HEK293 (cell line): ENCODE measurements at regions not wholly inside any gene's neighbourhood (a gene's known extent, or its start where the extent isn't known, plus 50 kb on each side); places are given as distances from the start of the nearest gene placed in this dataset.

Experiments
- CTCF ChIA-PET: fragments of 350-600 bp; formaldehyde crosslinking; extraction: SDS; loops from one replicate; lab custom pipeline; 2021; ENCODE audit warnings: antibody characterized with exemption; lab: Yijun Ruan, JAX
- POLR2A ChIA-PET: fragments of 300-600 bp; formaldehyde crosslinking; extraction: SDS; loops from one replicate; lab custom pipeline; 2020; ENCODE audit warnings: antibody characterized with exemption, inconsistent platforms; lab: Yijun Ruan, JAX
- H3K27ac ChIP-seq: fragments of 200-500 bp; sonication (Bioruptor generic); 2 replicates; pipeline ENCODE4 v1.5.1; 2014; ENCODE audit warnings: low read depth, low read length, control low read depth, inconsistent platforms; ENCODE audit errors: extremely low read depth
- H3K36me3 ChIP-seq, 2 experiments: fragments of 200-500 bp in 1 of 2; sonication (Bioruptor generic) in 1 of 2; 1 replicate in 1 of 2; 2 replicates in 1 of 2; pipeline ENCODE4 v1.5.1; 2014 to 2017; ENCODE audit warnings: inconsistent platforms in 2 of 2, low read length in 2 of 2; ENCODE audit not compliant: control insufficient read depth in 2 of 2, insufficient read depth in 1 of 2
- H3K4me1 ChIP-seq: fragments of 200-500 bp; sonication (Bioruptor generic); 2 replicates; pipeline ENCODE4 v1.5.1; 2014; ENCODE audit warnings: mild to moderate bottlenecking, low read length, inconsistent platforms; ENCODE audit not compliant: control insufficient read depth, insufficient read depth
- H3K4me3 ChIP-seq: 2 replicates; pipeline ENCODE4 v1.5.1; 2011; ENCODE audit warnings: low read depth, mild to moderate bottlenecking, control low read depth, low read length, moderate library complexity
- H3K9me3 ChIP-seq: fragments of 200-500 bp; sonication (Bioruptor generic); 2 replicates; pipeline ENCODE4 v1.5.1; 2014; ENCODE audit warnings: low read depth, low read length, inconsistent platforms; ENCODE audit not compliant: control insufficient read depth, insufficient read depth
- AEBP2 ChIP-seq: fragments of 450-650 bp; formaldehyde crosslinking; IDR thresholded peaks from 2 replicates; pipeline ENCODE4 v1.5.1; 2016; ENCODE audit warnings: missing biosample characterization, missing genetic modification characterization, borderline replicate concordance
- GLIS1 ChIP-seq: fragments of 450-650 bp; formaldehyde crosslinking; IDR thresholded peaks from 2 replicates; pipeline ENCODE4 v1.5.1; 2016; ENCODE audit warnings: missing biosample characterization, missing genetic modification characterization
- MEIS1 ChIP-seq: sonication (generic); formaldehyde crosslinking; IDR thresholded peaks from 2 replicates; pipeline ENCODE4 v1.8.1; 2022; ENCODE audit warnings: missing genetic modification reagents, mild to moderate bottlenecking, borderline replicate concordance
- OVOL3 ChIP-seq: fragments of 450-650 bp; formaldehyde crosslinking; IDR thresholded peaks from 2 replicates; pipeline ENCODE4 v1.5.1; 2016; ENCODE audit warnings: missing biosample characterization, missing genetic modification characterization
- PRDM4 ChIP-seq: fragments of 450-650 bp; formaldehyde crosslinking; IDR thresholded peaks from 2 replicates; pipeline ENCODE4 v1.5.1; 2017; ENCODE audit warnings: missing biosample characterization, missing genetic modification characterization
- TSHZ1 ChIP-seq: fragments of 450-650 bp; formaldehyde crosslinking; IDR thresholded peaks from 2 replicates; pipeline ENCODE4 v1.5.1; 2016; ENCODE audit warnings: missing biosample characterization, missing genetic modification characterization, borderline replicate concordance
- YY1 ChIP-seq: fragments of 450-650 bp; formaldehyde crosslinking; IDR thresholded peaks from 2 replicates; pipeline ENCODE4 v1.5.1; 2018; ENCODE audit warnings: missing biosample characterization, missing genetic modification characterization
- ZBTB10 ChIP-seq: fragments of 450-650 bp; formaldehyde crosslinking; IDR thresholded peaks from 2 replicates; pipeline ENCODE4 v1.5.1; 2016; ENCODE audit warnings: missing biosample characterization, missing genetic modification characterization
- ZFP37 ChIP-seq: fragments of 450-650 bp; formaldehyde crosslinking; IDR thresholded peaks from 2 replicates; pipeline ENCODE4 v1.5.1; 2016; ENCODE audit warnings: missing biosample characterization, missing genetic modification characterization
- ZIC2 ChIP-seq: fragments of 450-650 bp; formaldehyde crosslinking; IDR thresholded peaks from 2 replicates; pipeline ENCODE4 v1.5.1; 2016; ENCODE audit warnings: missing biosample characterization, missing genetic modification characterization
- ZNF175 ChIP-seq: fragments of 450-650 bp; formaldehyde crosslinking; IDR thresholded peaks from 2 replicates; pipeline ENCODE4 v1.5.1; 2016; ENCODE audit warnings: missing biosample characterization, missing genetic modification characterization
- ZNF391 ChIP-seq: fragments of 450-650 bp; formaldehyde crosslinking; IDR thresholded peaks from 2 replicates; pipeline ENCODE4 v1.5.1; 2016; ENCODE audit warnings: low read depth, missing biosample characterization, missing genetic modification characterization, borderline replicate concordance
- ZNF513 ChIP-seq: fragments of 450-650 bp; IDR thresholded peaks from 2 replicates; pipeline ENCODE4 v1.5.1; 2018; ENCODE audit warnings: missing biosample characterization, missing genetic modification characterization
- ZNF558 ChIP-seq: fragments of 450-650 bp; formaldehyde crosslinking; IDR thresholded peaks from 2 replicates; pipeline ENCODE4 v1.5.1; 2016; ENCODE audit warnings: missing biosample characterization, missing genetic modification characterization
- ZNF629 ChIP-seq: fragments of 450-650 bp; formaldehyde crosslinking; IDR thresholded peaks from 2 replicates; pipeline ENCODE4 v1.5.1; 2017; ENCODE audit warnings: missing biosample characterization, missing genetic modification characterization
- ZNF645 ChIP-seq: fragments of 450-650 bp; formaldehyde crosslinking; IDR thresholded peaks from 2 replicates; pipeline ENCODE4; 2016; ENCODE audit warnings: missing biosample characterization, missing genetic modification characterization
- ZNF664 ChIP-seq: fragments of 450-650 bp; formaldehyde crosslinking; IDR thresholded peaks from 2 replicates; pipeline ENCODE4 v1.5.1; 2016; ENCODE audit warnings: missing biosample characterization, missing genetic modification characterization
- ZNF768 ChIP-seq: fragments of 450-650 bp; formaldehyde crosslinking; IDR thresholded peaks from 2 replicates; pipeline ENCODE4 v1.5.1; 2018; ENCODE audit warnings: missing biosample characterization, mild to moderate bottlenecking, missing genetic modification characterization
- ZNF830 ChIP-seq: fragments of 450-650 bp; IDR thresholded peaks from 2 replicates; pipeline ENCODE4 v1.5.0; 2018; ENCODE audit warnings: missing biosample characterization, missing genetic modification characterization, low read depth, mild to moderate bottlenecking, moderate library complexity

GRCh38 chr6:154570505-154570904 is 60.0 kb upstream of the CNKSR3 start:
- Histone ChIP-seq H3K9me3 (no peaks in the 10 kb centered on the region), H3K4me3 (no peak overlapping the region), H3K27ac (no peak overlapping the region), H3K36me3 (no peaks in the 10 kb centered on the region), H3K4me1 (peaks cover 6% of the 10 kb centered on the region; the same call in 1 of the 2 replicates)
- CTCF ChIA-PET, result interaction anchor here (1.2 kb wide), 1 partner anchor 115 kb away, joined by 11 read pairs; no protein-coding TSS in a partner anchor
- TF ChIP-seq MEIS1 (CRISPR knock-in tag) (no peak), TSHZ1 (tag by site-specific recombination) (no peak), ZNF513 (no peak), ZNF558 (tag by site-specific recombination) (no peak), GLIS1 (tag by site-specific recombination) (no peak), AEBP2 (tag by site-specific recombination) (no peak), ZBTB10 (tag by site-specific recombination) (no peak), ZNF391 (tag by site-specific recombination) (no peak), ZNF175 (tag by site-specific recombination) (no peak), ZNF830 (tag by site-specific recombination) (no peak), ZNF645 (tag by site-specific recombination) (no peak), YY1 (no peak), ZNF664 (tag by site-specific recombination) (no peak), ZNF629 (no peak), ZFP37 (tag by site-specific recombination) (no peak), ZIC2 (tag by site-specific recombination) (no peak), ZNF768 (tag by site-specific recombination) (no peak), OVOL3 (no peak), PRDM4 (no peak)
- POLR2A ChIA-PET, result no interaction called here
